Heart right ventricle (tissue), 16 donors: ENCODE measurements at regions not wholly inside any gene's neighbourhood (a gene's known extent, or its start where the extent isn't known, plus 50 kb on each side); places are given as distances from the start of the nearest gene placed in this dataset.

Experiments used
- ATAC-seq, 8 donors: fragments of 200-7000 bp; cut with Tn5 transposase; one replicate each; pipeline ENCODE4 v1.9.1; 2020; ENCODE audit warnings: mild to moderate bottlenecking in 8 of 8, moderate library complexity in 8 of 8, moderate number of reproducible peaks in 1 of 8
- DNase-seq, 2 donors: peaks; one replicate each; pipeline ENCODE4 v3.0.0-alpha.2; 2020
- H3K27ac ChIP-seq, 10 donors: fragments of 200-600 bp; sonication (generic) in 2 of 10; one replicate each; pipeline versions ENCODE4 v1.5.0 to v1.8.0; 2020 to 2022; ENCODE audit warnings: mild to moderate bottlenecking in 3 of 10
- H3K27me3 ChIP-seq, 7 donors: fragments of 200-600 bp; one replicate each; pipeline ENCODE4 v1.8.0; 2021 to 2022; ENCODE audit warnings: mild to moderate bottlenecking in 2 of 7
- H3K36me3 ChIP-seq, 9 donors: fragments of 200-600 bp; sonication (generic) in 1 of 9; one replicate each; pipeline versions ENCODE4 v1.5.0 to v1.8.0; 2020 to 2022; ENCODE audit warnings: mild to moderate bottlenecking in 2 of 9
- H3K4me1 ChIP-seq, 9 donors: fragments of 200-600 bp; sonication (generic) in 1 of 9; one replicate each; pipeline versions ENCODE4 v1.5.0 to v1.8.0; 2020 to 2022; ENCODE audit warnings: mild to moderate bottlenecking in 4 of 9
- H3K4me3 ChIP-seq, 10 donors: fragments of 200-600 bp; sonication (generic) in 2 of 10; one replicate each; pipeline versions ENCODE4 v1.5.0 to v1.8.0; 2020 to 2022; ENCODE audit warnings: mild to moderate bottlenecking in 7 of 10, moderate library complexity in 2 of 10
- H3K9me3 ChIP-seq, 11 donors: fragments of 200-600 bp in 10 of 11; sonication (generic) in 2 of 11; one replicate each; pipeline versions ENCODE4 v1.5.0 to v1.8.0; 2013 to 2022; ENCODE audit warnings: mild to moderate bottlenecking in 2 of 11, control low read depth in 1 of 11, moderate library complexity in 1 of 11
- WGBS, 2 donors: extraction: QIAGEN DNeasy Blood & Tissue Kit; methylation state at CpG; one replicate each; pipeline ENCODE4 v1.1.7; 2013; ENCODE audit warnings: inconsistent platforms in 1 of 2; 5-methylcytosine and 5-hydroxymethylcytosine counted together
- intact Hi-C, 10 donors: fragments of 100-400 bp; cut with DNase I; formaldehyde crosslinking; loops; one replicate each; pipeline versions ENCODE4 v1.11.1 to v1.14.2; 2022
- TF ChIP-seq, protein P1 (sequence below), 9 donors: fragments of 200-600 bp; sonication (generic) in 2 of 9; IDR thresholded peaks; one replicate each; pipeline versions ENCODE4 v1.5.0 to v1.8.0; 2021 to 2022; ENCODE audit warnings: antibody characterized with exemption in 9 of 9, mild to moderate bottlenecking in 5 of 9, moderate library complexity in 1 of 9
- donor health status: Arrhythmogenic right ventricular cardiomyopathy.
- donor health status: ischemic (EF 13 %, LVEDD 7.1; RV severe dilation, severe dysfunction).
- donor health status: healthy with polysubstance abuse.
- donor health status: DM: no; HTN: yes; CAD: no.
- donor health status: DM: no; HTN: no; CAD: no.
- donor health status: ischemic (EF 25% LVEDD 6.9; RV normal size, moderate dysfunction).
- donor health status: ischemic (EF 25% LVEDD 5.7; RV mildly dilated, moderate dysfunction).
- donor health status: healthy.
- donor health status: DM: yes; HTN: yes; CAD: no.
- donor health status: Ischemic cardiomyopathy.
- donor health status: ischemic (EF 35%, LVEDD 5.7; RV mildly dilated, moderate dysfunction).
- donor health status: nonischemic (EF 11% LVEDD 7.7; RV severe dilation, severe dysfunction).
- donor health status: DM: yes; HTN: yes; CAD: no.
- donor health status: PGD.
- donor health status: ischemic (EF 29% LVEDD 5.4; RV normal size, mild dysfunction).
- donor health status: nonischemic (EF 23%, LVEDD 6.1; RV moderate dilation, normal function).

DNA sequence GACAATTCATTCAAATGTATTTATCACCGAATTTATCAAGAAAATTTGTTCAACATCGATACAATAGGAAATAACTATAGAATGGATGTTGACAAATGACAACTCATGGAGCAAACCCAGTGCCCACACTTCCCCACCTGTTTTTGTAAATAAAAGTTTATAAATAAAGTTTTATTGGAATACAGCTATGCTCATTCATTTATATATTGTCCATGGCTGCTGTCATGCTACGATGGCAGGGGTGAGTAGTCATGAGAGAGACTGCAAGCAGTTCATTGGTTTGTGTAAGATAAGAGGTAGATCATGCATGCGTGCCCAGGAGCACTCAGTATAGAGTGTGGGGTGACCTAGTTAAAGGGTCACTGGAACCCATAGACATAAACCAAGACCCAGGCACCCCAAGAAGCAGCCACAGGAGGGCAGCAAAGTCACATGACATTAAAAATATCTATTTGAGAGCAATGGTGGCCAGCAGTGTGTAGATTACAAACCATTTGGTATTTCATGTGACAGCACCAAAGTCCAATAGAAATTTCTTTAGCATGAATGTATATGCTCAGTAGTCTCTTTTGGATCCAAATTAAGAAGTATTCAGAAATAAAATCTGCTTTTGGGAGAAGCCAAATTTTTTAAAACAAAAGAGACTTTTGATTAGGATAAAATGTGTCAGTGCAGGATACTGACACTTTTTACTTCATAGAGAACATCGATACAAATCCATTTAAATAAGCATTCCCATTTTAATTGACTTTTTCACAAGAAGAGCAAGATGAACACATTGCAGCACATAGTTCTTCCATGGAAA, 794.8 kb downstream of the MCTP2 start:
- no peak overlapping the region for H3K27ac ChIP-seq
- H3K4me3 ChIP-seq = no peak overlapping the region
- H3K36me3 ChIP-seq = no peaks in the 10 kb centered on the region
- no peaks in the 10 kb centered on the region for H3K27me3 ChIP-seq
- H3K9me3 ChIP-seq = peaks cover 0 to 20% (median 5%) of the 10 kb centered on the region in 11 donors
- peak in 4 of 8 donors; percentile 31 to 53 (median 41) for ATAC-seq
- intact Hi-C loops = loop anchor here in 5 of 10 donors (5.0 to 10.0 kb wide), 7 partner anchors 139 to 1319 kb away; partner anchors contain the start of gene NR2F2 (in 1 of the 5)
- no peaks in the 10 kb centered on the region for H3K4me1 ChIP-seq
- 86 to 89% methylated on average over 5 of the region's 5 CpGs for WGBS, 2 donors
- TF ChIP-seq, protein P1, sequence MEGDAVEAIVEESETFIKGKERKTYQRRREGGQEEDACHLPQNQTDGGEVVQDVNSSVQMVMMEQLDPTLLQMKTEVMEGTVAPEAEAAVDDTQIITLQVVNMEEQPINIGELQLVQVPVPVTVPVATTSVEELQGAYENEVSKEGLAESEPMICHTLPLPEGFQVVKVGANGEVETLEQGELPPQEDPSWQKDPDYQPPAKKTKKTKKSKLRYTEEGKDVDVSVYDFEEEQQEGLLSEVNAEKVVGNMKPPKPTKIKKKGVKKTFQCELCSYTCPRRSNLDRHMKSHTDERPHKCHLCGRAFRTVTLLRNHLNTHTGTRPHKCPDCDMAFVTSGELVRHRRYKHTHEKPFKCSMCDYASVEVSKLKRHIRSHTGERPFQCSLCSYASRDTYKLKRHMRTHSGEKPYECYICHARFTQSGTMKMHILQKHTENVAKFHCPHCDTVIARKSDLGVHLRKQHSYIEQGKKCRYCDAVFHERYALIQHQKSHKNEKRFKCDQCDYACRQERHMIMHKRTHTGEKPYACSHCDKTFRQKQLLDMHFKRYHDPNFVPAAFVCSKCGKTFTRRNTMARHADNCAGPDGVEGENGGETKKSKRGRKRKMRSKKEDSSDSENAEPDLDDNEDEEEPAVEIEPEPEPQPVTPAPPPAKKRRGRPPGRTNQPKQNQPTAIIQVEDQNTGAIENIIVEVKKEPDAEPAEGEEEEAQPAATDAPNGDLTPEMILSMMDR (IDR thresholded peaks at IDR 0.05) = peak in 8 of 9 donors; percentile 44 to 66 (median 56)
- DNase-seq = peak; percentile 32 to 54

DNA sequence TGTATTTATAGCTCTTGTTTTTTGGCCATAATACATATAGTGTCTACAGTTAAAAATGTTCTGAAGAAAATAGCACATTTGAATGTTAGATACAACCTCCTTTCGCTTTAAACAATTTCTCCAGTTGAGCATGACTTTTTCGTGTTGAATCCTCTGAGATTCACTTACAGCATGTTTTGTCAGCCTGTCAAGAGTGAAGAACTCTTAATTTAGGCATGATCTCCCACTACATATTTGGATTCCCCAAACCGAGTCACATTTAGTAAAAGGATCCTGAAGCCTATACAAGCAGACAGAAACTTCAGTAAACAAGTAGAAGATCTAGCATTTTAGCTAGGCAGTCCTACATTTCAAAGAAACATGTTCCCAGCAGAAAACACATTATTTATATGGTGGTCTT, 796.6 kb downstream of the MCTP2 start:
- no peak for DNase-seq
- H3K9me3 ChIP-seq = peaks cover 0 to 19% (median 0%) of the 10 kb centered on the region in 11 donors
- no peaks in the 10 kb centered on the region for H3K36me3 ChIP-seq
- no peak overlapping the region for H3K27ac ChIP-seq
- 72 to 79% methylated on average over 3 of the region's 3 CpGs for WGBS, 2 donors
- no peak overlapping the region for H3K4me3 ChIP-seq
- intact Hi-C loops = loop anchor here in 5 of 10 donors (5.0 to 10.0 kb wide), 7 partner anchors 137 to 1317 kb away; partner anchors contain the start of gene NR2F2 (in 1 of the 5)
- no peak for ATAC-seq
- no peaks in the 10 kb centered on the region for H3K4me1 ChIP-seq
- no peaks in the 10 kb centered on the region for H3K27me3 ChIP-seq
- TF ChIP-seq, protein P1 (IDR thresholded peaks at IDR 0.05) = no peak

DNA sequence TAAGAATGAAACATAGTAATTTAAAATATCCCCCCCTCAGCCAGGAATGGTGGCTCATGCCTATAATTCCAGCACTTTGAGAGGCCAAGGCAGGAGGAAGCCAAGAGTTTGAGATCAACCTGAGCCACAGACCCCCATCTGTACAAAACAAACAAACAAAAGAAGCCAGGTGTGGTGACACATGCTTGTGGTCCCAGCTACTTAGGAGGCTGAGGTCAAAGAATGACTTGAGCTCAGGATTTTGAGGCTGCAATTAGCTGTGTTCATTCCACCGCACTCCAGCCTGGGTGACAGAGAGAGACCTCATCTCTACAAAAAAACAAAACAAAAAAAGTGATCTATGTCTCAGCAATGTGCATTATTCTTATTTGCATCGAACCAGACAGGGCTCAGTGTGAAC, 800.8 kb downstream of the MCTP2 start:
- intact Hi-C loops = loop anchor here in 1 of 10 donors (10.0 kb wide), 1 partner anchor 223 kb away; no protein-coding TSS in a partner anchor
- no peaks in the 10 kb centered on the region for H3K4me1 ChIP-seq
- H3K27me3 ChIP-seq = no peaks in the 10 kb centered on the region
- 85 to 91% methylated on average over 2 of the region's 2 CpGs for WGBS, 2 donors
- DNase-seq (no peak), ATAC-seq (no peak)
- H3K4me3 ChIP-seq = no peak overlapping the region
- H3K27ac ChIP-seq = no peak overlapping the region
- peaks cover 0 to 22% (median 0%) of the 10 kb centered on the region in 11 donors for H3K9me3 ChIP-seq
- H3K36me3 ChIP-seq = no peaks in the 10 kb centered on the region
- TF ChIP-seq, protein P1 (IDR thresholded peaks at IDR 0.05) = no peak

DNA sequence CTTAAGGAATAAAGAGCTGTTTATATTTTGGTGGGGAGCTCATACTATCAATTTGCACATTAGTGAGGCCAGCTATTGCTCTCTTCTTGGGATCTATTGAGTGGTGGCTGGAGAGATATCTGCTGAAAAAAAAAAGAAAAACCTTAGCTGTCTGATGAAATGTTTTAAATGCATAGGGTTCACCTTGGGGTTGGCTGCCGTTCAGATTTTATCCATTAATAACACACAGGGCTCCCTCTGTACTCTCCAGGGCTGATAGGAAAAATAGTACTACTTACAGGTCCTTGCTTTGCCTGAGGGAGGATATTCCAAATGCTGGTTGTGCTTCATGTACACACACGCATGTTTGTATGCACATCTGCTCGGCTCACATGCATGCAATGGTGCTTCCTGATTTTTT, 803.7 kb downstream of the MCTP2 start:
- WGBS, 2 donors = 70 to 77% methylated on average over 3 of the region's 3 CpGs
- Histone ChIP-seq H3K4me1 (no peaks in the 10 kb centered on the region), H3K27me3 (no peaks in the 10 kb centered on the region), H3K4me3 (no peak overlapping the region), H3K27ac (no peak overlapping the region), H3K9me3 (peaks cover 0 to 31% (median 0%) of the 10 kb centered on the region in 11 donors), H3K36me3 (no peaks in the 10 kb centered on the region)
- intact Hi-C loops = loop anchor here in 1 of 10 donors (10.0 kb wide), 1 partner anchor 220 kb away; no protein-coding TSS in a partner anchor
- DNase-seq = no peak
- ATAC-seq = no peak
- TF ChIP-seq, protein P1 (IDR thresholded peaks at IDR 0.05) = no peak
